HCT116 (cell line): ENCODE measurements at regions not wholly inside any gene's neighbourhood (a gene's known extent, or its start where the extent isn't known, plus 50 kb on each side); places are given as distances from the start of the nearest gene placed in this dataset.

Source experiments
- ATF3 ChIP-seq: IDR thresholded peaks from 2 replicates; pipeline ENCODE4 v1.6.1; 2012
- CEBPB ChIP-seq: IDR thresholded peaks from 2 replicates; pipeline ENCODE4 v1.6.1; 2012; ENCODE audit warnings: low read depth
- CTCF ChIP-seq, 3 experiments: fragments of 200-600 bp in 1 of 3; sonication (generic) in 1 of 3; IDR thresholded peaks in 2 of 3; conservative IDR thresholded peaks in 1 of 3; 2 replicates each; pipeline ENCODE4 v1.5.1; 2012 to 2017; ENCODE audit warnings: low read depth in 2 of 3, low read length in 2 of 3, antibody characterized with exemption in 1 of 3, borderline replicate concordance in 1 of 3, control low read depth in 1 of 3, mild to moderate bottlenecking in 1 of 3, mixed read lengths in 1 of 3, mixed run types in 1 of 3, moderate library complexity in 1 of 3; ENCODE audit not compliant: insufficient read depth in 1 of 3
- EGR1 ChIP-seq: IDR thresholded peaks from 2 replicates; pipeline ENCODE4 v1.6.1; 2012; ENCODE audit warnings: low read depth
- ELF1 ChIP-seq: IDR thresholded peaks from 2 replicates; pipeline ENCODE4 v1.6.1; 2012; ENCODE audit warnings: low read depth, borderline replicate concordance
- EZH2phosphoT487 ChIP-seq: fragments of 200-600 bp; IDR thresholded peaks from 2 replicates; pipeline ENCODE4 v1.6.1; 2018; ENCODE audit warnings: antibody characterized with exemption, borderline replicate concordance
- MAX ChIP-seq: IDR thresholded peaks from 2 replicates; pipeline ENCODE4 v1.6.1; 2012
- POLR2AphosphoS5 ChIP-seq: IDR thresholded peaks from 2 replicates; pipeline ENCODE4 v1.6.1; 2011; ENCODE audit warnings: mild to moderate bottlenecking, low read depth, low read length, moderate library complexity
- RAD21 ChIP-seq: IDR thresholded peaks from 2 replicates; pipeline ENCODE4 v1.6.1; 2012; ENCODE audit warnings: low read depth, mild to moderate bottlenecking
- TCF7L2 ChIP-seq: IDR thresholded peaks from 2 replicates; pipeline ENCODE4 v1.7.0; 2011; ENCODE audit warnings: borderline replicate concordance, inconsistent platforms; ENCODE audit not compliant: insufficient read depth, insufficient read length; ENCODE audit errors: extremely low read depth
- YY1 ChIP-seq: IDR thresholded peaks from 2 replicates; pipeline ENCODE4 v1.6.1; 2011; ENCODE audit warnings: low read length, low read depth, moderate library complexity, mild to moderate bottlenecking; ENCODE audit not compliant: insufficient replicate concordance; ENCODE audit errors: extremely low read depth
- ZBTB33 ChIP-seq: IDR thresholded peaks from 2 replicates; pipeline ENCODE4 v1.6.1; 2011; ENCODE audit warnings: mild to moderate bottlenecking, low read length, moderate library complexity; ENCODE audit not compliant: insufficient replicate concordance; ENCODE audit errors: extremely low read depth

- TF ChIP-seq CTCF (IDR thresholded peaks at IDR 0.05 in 2 of 3, conservative IDR thresholded peaks at IDR 0.05 in 1 of 3; ENCODE audit: borderline replicate concordance in 1 of 3, insufficient read depth in 1 of 3, low read depth in 2 of 3, low read length in 2 of 3) (no peak), ELF1 (no peak), MAX (no peak), ZBTB33 (no peak), RAD21 (no peak), POLR2AphosphoS5 (no peak), EZH2phosphoT487 (no peak), TCF7L2 (no peak), CEBPB (no peak), EGR1 (no peak), YY1 (no peak), ATF3 (no peak)
Measured at GRCh38 chr11:109885006-109885405, 208.2 kb upstream of the ZC3H12C start.
